ENCODE measurements at regions not wholly inside any gene's neighbourhood (a gene's known extent, or its start where the extent isn't known, plus 50 kb on each side); places are given as distances from the start of the nearest gene placed in this dataset.

DNA sequence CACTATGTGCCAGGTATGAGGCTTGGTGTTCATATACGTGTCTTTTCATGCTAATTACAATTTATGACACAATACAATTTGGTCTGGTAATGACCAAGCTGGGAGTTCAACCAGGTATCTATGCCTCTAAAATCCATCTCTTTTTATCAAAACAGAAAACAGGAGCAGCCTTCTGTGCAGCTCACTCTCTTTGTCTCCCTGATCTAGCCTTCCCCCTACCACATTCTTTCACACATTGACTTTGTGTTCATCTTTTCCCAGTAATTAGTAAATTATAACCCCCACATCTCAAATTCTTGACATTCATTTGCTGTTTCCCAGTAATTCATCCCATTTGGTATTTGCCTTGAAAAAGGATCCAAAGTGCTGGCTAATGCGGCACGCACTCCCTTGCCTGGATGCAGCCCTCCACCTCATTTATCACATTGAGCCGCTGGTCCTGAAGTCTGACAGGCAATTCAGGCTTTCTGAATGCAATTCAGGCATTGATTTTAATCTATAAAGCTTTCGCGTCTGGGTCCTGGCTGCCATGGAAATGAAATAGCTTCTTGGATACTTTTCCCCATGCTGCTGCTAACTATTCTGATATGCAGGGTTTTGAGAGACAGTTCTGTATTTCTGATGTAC is 112.5 kb upstream of the ANKRD1 start:
- POLR2A ChIA-PET = no interaction called here
- intact Hi-C loops (cut with micrococcal nuclease) = loop anchor here (5.0 kb wide), 1 partner anchor 39 kb away; no protein-coding TSS in a partner anchor
- no peak overlapping the region for H3K27ac Mint-ChIP-seq

DNA sequence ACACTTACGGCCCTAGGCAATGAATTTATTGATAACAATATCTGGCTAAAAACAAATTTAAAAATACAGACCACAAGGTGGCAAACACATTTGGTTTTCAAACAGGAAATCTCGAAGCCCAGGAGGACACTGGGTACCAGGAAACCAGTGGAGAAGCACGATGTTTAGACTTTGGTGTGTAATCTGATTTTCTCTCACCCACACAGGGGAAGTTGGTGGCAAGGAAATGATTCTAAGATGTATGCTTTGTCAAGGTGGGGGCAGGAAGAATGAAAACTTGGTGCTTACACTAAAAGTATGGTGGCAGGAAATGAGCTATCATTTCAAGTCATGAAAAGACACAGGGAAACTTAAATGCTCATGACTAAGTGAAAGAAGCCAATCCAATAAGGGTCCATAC is 113.2 kb upstream of the ANKRD1 start:
- intact Hi-C loops (cut with micrococcal nuclease) = loop anchor here (5.0 kb wide), 1 partner anchor 38 kb away; no protein-coding TSS in a partner anchor
- no peaks in the 10 kb centered on the region for H3K27me3 Mint-ChIP-seq
- no peak overlapping the region for H3K27ac Mint-ChIP-seq
- ATAC-seq (ENCODE audit: low read depth) = no peak
- no peaks in the 10 kb centered on the region for H3K36me3 Mint-ChIP-seq (ENCODE audit: low read depth)
- CTCF ChIA-PET = no interaction called here
- no peak for DNase-seq
- TF ChIP-seq, protein P1, sequence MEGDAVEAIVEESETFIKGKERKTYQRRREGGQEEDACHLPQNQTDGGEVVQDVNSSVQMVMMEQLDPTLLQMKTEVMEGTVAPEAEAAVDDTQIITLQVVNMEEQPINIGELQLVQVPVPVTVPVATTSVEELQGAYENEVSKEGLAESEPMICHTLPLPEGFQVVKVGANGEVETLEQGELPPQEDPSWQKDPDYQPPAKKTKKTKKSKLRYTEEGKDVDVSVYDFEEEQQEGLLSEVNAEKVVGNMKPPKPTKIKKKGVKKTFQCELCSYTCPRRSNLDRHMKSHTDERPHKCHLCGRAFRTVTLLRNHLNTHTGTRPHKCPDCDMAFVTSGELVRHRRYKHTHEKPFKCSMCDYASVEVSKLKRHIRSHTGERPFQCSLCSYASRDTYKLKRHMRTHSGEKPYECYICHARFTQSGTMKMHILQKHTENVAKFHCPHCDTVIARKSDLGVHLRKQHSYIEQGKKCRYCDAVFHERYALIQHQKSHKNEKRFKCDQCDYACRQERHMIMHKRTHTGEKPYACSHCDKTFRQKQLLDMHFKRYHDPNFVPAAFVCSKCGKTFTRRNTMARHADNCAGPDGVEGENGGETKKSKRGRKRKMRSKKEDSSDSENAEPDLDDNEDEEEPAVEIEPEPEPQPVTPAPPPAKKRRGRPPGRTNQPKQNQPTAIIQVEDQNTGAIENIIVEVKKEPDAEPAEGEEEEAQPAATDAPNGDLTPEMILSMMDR (IDR thresholded peaks at IDR 0.05) = no peak
- H3K9me3 Mint-ChIP-seq = no peaks in the 10 kb centered on the region
- peaks cover 11% of the 10 kb centered on the region for H3K4me1 Mint-ChIP-seq
- no peak overlapping the region for H3K4me3 Mint-ChIP-seq
- POLR2A ChIA-PET = interaction anchor here (0.7 kb wide), 1 partner anchor 113 kb away, joined by 7 read pairs; no protein-coding TSS in a partner anchor

More for the DNA sequence above, 112.5 kb upstream of the ANKRD1 start:
- DNase-seq (no peak), ATAC-seq (ENCODE audit: low read depth) (no peak)
- H3K4me1 Mint-ChIP-seq = peaks cover 11% of the 10 kb centered on the region
- H3K9me3 Mint-ChIP-seq = no peaks in the 10 kb centered on the region
- no peaks in the 10 kb centered on the region for H3K27me3 Mint-ChIP-seq
- CTCF ChIA-PET = interaction anchor here (1.4 kb wide), 1 partner anchor 218 kb away, joined by 3 read pairs; no protein-coding TSS in a partner anchor
- no peak overlapping the region for H3K4me3 Mint-ChIP-seq
- TF ChIP-seq, protein P1 (IDR thresholded peaks at IDR 0.05) = no peak
- no peaks in the 10 kb centered on the region for H3K36me3 Mint-ChIP-seq (ENCODE audit: low read depth)

DNA sequence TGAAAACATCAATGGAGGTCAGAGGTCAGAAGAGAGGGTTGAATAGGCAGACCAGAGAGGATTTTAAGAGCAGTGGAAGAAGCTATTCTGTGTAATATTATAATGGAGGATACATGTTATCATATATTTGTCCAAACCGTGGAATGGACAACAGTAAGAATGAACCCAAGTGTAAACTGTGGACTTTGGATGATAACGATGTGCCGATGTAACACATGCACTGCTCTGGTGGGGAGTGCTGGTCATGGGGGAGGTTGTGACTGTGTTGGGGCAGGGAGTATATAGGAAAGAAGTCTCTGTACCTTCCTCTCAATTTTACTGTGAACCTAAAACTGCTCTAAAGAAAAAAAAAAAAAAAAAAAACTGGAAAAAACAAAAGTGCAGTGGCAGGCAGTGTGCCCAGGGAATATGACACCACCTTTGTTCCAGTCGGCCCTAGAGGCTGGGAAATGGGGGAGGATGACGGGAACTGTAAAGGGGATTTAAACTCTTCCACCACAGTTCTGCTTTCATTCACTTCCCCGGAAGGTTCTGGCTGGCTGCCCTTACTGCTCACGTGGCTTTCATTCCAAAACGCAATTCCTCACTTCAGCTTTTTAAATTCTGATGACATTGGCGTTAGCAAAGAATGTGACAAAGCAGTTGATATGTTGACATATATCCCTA is 113.7 kb upstream of the ANKRD1 start:
- H3K36me3 Mint-ChIP-seq (ENCODE audit: low read depth) = no peaks in the 10 kb centered on the region

DNA sequence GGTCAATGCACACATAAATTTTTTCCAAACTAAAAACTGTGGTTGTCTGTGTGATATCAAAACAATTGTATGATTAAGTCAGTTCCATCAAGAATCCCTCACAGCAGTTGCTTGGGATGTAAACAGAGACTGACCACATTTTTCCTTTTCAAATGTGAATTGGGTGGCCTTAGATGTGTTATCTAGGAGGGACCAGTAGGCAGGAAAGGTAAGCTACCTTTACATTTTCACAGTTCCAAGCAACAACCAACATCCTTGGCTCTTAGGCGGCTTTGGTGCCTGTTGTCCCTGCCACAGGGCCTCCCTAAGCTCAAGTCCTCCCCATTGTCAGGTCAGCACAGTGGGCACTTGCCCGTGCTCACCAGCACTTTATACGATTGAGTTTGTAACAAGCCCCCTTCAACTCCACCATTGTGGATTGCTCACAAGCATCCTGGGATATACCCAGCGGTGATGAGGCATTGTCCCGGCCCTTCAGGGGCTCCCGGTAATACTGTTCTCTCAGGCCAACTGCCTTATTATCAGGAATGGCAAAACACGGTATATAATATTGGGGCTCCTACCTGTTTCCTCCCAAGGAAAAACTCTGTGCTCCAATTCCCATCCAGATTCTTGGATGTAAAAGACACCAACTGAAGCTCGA is 114.9 kb upstream of the ANKRD1 start:
- H3K9me3 Mint-ChIP-seq = no peaks in the 10 kb centered on the region
- no peaks in the 10 kb centered on the region for H3K27me3 Mint-ChIP-seq
- no peak for ATAC-seq (ENCODE audit: low read depth)
- H3K4me3 Mint-ChIP-seq = no peak overlapping the region
- no peak overlapping the region for H3K27ac Mint-ChIP-seq
- intact Hi-C loops (cut with micrococcal nuclease) = no loop called here
- H3K4me1 Mint-ChIP-seq = peaks cover 11% of the 10 kb centered on the region
- CTCF ChIA-PET = no interaction called here
- TF ChIP-seq, protein P1 (IDR thresholded peaks at IDR 0.05) = no peak
- H3K36me3 Mint-ChIP-seq (ENCODE audit: low read depth) = no peaks in the 10 kb centered on the region
- POLR2A ChIA-PET = no interaction called here
- DNase-seq = no peak

More for the DNA sequence above, 113.7 kb upstream of the ANKRD1 start:
- Mint-ChIP-seq H3K27me3 (no peaks in the 10 kb centered on the region), H3K4me3 (no peak overlapping the region), H3K27ac (no peak overlapping the region), H3K4me1 (peaks cover 11% of the 10 kb centered on the region), H3K9me3 (no peaks in the 10 kb centered on the region)
- ChIA-PET CTCF (no interaction called here), POLR2A (interaction anchor here (0.7 kb wide), 1 partner anchor 113 kb away, joined by 7 read pairs; no protein-coding TSS in a partner anchor)
- ATAC-seq (ENCODE audit: low read depth) (no peak), DNase-seq (no peak)
- TF ChIP-seq, protein P1 (IDR thresholded peaks at IDR 0.05) = no peak
- intact Hi-C loops (cut with micrococcal nuclease) = loop anchor here (5.0 kb wide), 1 partner anchor 38 kb away; no protein-coding TSS in a partner anchor

DNA sequence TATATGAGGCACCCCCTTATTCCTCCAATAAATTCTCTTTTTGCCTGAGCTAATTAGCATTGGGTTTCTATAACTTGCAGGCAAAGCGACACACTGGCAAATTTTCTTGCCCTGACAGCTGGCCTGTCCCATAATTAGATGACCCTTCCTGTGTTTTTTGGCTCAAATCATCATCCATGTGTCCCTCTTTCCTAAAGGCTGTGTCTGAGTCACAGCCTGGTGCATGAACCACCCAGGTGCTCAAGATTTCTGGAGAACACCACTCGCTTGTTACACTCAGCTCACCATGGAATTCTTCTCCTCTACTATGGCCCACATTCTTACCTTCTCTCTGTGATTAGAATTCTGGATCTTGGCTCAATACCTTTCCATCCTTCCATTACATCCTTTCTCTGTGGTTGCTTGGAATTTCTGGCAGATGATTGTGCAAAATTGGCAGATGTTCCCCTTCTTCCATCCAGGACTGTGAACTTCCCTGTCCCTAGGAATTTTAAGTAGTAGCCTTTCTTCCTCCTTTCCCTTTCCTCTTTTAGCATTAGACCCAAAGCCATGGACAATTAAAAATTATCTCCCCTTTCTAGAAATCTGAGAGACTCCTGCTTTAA is 116.0 kb upstream of the ANKRD1 start:
- intact Hi-C loops (cut with micrococcal nuclease) = no loop called here
- Mint-ChIP-seq H3K4me3 (no peak overlapping the region), H3K36me3 (ENCODE audit: low read depth) (no peaks in the 10 kb centered on the region), H3K27me3 (no peaks in the 10 kb centered on the region), H3K9me3 (no peaks in the 10 kb centered on the region), H3K4me1 (peaks cover 11% of the 10 kb centered on the region), H3K27ac (no peak overlapping the region)
- ChIA-PET POLR2A (no interaction called here), CTCF (no interaction called here)
- no peak for DNase-seq
- TF ChIP-seq, protein P1 (IDR thresholded peaks at IDR 0.05) = no peak
- ATAC-seq (ENCODE audit: low read depth) = no peak

Data from activated B cell treated with CpG ODN at 0.5 μM for 24 hours (primary cell).